ENCODE measurements at regions not wholly inside any gene's neighbourhood (a gene's known extent, or its start where the extent isn't known, plus 50 kb on each side); places are given as distances from the start of the nearest gene placed in this dataset.

- TF ChIP-seq E2F6 (IDR thresholded peaks at IDR 0.05) (no peak), EZH2 (IDR thresholded peaks at IDR 0.05; ENCODE audit: low read depth, low read length, severe bottlenecking) (no peak), TAF7 (optimal IDR thresholded peaks at IDR 0.05; ENCODE audit: borderline replicate concordance, low read depth, low read length) (no peak)
Measured at GRCh38 chr13:95494082-95494681, 58.3 kb upstream of the CLDN10 start (continued).

Data from H1 (cell line).